Spleen (tissue), 11 donors: ENCODE measurements at regions not wholly inside any gene's neighbourhood (a gene's known extent, or its start where the extent isn't known, plus 50 kb on each side); places are given as distances from the start of the nearest gene placed in this dataset.

Experiments
- DNase-seq: peaks from one replicate; pipeline ENCODE4 v3.0.0-alpha.2; 2020
- H3K27ac ChIP-seq, 8 donors: fragments of 200-600 bp; sonication (generic) in 7 of 8; 1 replicate in 4 of 8; 2 replicates in 4 of 8; pipeline versions ENCODE4 v1.5.0 to v1.8.0; 2016 to 2021; ENCODE audit warnings: inconsistent platforms in 4 of 8, mild to moderate bottlenecking in 4 of 8, moderate library complexity in 1 of 8
- H3K27me3 ChIP-seq, 7 donors: fragments of 200-600 bp; sonication (generic) in 6 of 7; replicated peaks in 1 of 7; 1 replicate in 4 of 7; 2 replicates in 3 of 7; pipeline versions ENCODE4 v1.5.0 to v1.8.0; 2016 to 2021; ENCODE audit warnings: inconsistent platforms in 3 of 7, mild to moderate bottlenecking in 1 of 7
- H3K36me3 ChIP-seq, 6 donors: fragments of 200-600 bp; sonication (generic) in 5 of 6; 1 replicate in 4 of 6; 2 replicates in 2 of 6; pipeline versions ENCODE4 v1.5.0 to v1.8.0; 2016 to 2021; ENCODE audit warnings: inconsistent platforms in 2 of 6
- H3K4me1 ChIP-seq, 6 donors: fragments of 200-600 bp; sonication (generic) in 5 of 6; 1 replicate in 3 of 6; 2 replicates in 3 of 6; pipeline versions ENCODE4 v1.5.0 to v1.8.0; 2016 to 2021; ENCODE audit warnings: inconsistent platforms in 3 of 6
- H3K4me3 ChIP-seq, 8 donors: fragments of 200-600 bp; sonication (generic) in 7 of 8; 1 replicate in 4 of 8; 2 replicates in 4 of 8; pipeline versions ENCODE4 v1.5.0 to v1.8.0; 2016 to 2021; ENCODE audit warnings: inconsistent platforms in 4 of 8, mild to moderate bottlenecking in 4 of 8, moderate library complexity in 2 of 8
- H3K9me3 ChIP-seq, 8 donors: fragments of 200-600 bp; sonication (generic) in 7 of 8; 1 replicate in 4 of 8; 2 replicates in 4 of 8; pipeline versions ENCODE4 v1.5.0 to v1.8.0; 2016 to 2021; ENCODE audit warnings: inconsistent platforms in 4 of 8
- CTCF ChIP-seq, 11 experiments: fragments of 200-600 bp in 7 of 11; fragments of 450-650 bp in 4 of 11; sonication (generic) in 4 of 11; IDR thresholded peaks in 8 of 11; conservative IDR thresholded peaks in 3 of 11; 1 replicate in 7 of 11; 2 replicates in 4 of 11; pipeline versions ENCODE4 v1.4.0 to v1.8.0; 2016 to 2021; ENCODE audit warnings: antibody characterized with exemption in 11 of 11, inconsistent platforms in 4 of 11, mild to moderate bottlenecking in 1 of 11
- POLR2A ChIP-seq, 3 donors: fragments of 450-650 bp; IDR thresholded peaks; one replicate each; pipeline ENCODE4 v1.5.1; 2017; ENCODE audit warnings: antibody characterized with exemption in 3 of 3, mild to moderate bottlenecking in 1 of 3
- POLR2AphosphoS5 ChIP-seq, 3 donors: sonication (generic); formaldehyde crosslinking; IDR thresholded peaks; one replicate each; pipeline ENCODE4 v1.5.1; 2017; ENCODE audit warnings: antibody characterized with exemption in 3 of 3
- WGBS, 5 donors: extraction: QIAGEN DNeasy Blood & Tissue Kit in 3 of 5; methylation state at CpG; one replicate each; pipeline versions ENCODE4 v1.1.5 to v1.1.7; 2013 to 2018; 5-methylcytosine and 5-hydroxymethylcytosine counted together
- intact Hi-C: fragments of 100-400 bp; cut with DNase I; formaldehyde crosslinking; loops from one replicate; pipeline ENCODE4 v1.15.0; 2023; ENCODE audit warnings: low total_unique reads
- donor health status: healthy with polysubstance abuse.
- donor health status: DM: no; HTN: no; CAD: no; lungs with moderate emphysema.
- donor health status: DM: no; HTN: no; CAD: no.
- donor health status: Bipolar disorder and iron deficiency.
- donor health status: healthy.
- donor health status: DM: no; HTN: no; CAD: no.
- donor health status: DM: yes; HTN: yes; CAD: no.

GRCh38 chr5:107058803-107059202 is 611.9 kb downstream of the EFNA5 start:
- H3K27ac ChIP-seq, result no peak overlapping the region
- H3K9me3 ChIP-seq, result no peaks in the 10 kb centered on the region
- 65 to 99% (median 83%) methylated on average over 3 of the region's 3 CpGs for WGBS, 5 donors
- H3K4me1 ChIP-seq, result no peaks in the 10 kb centered on the region
- no peaks in the 10 kb centered on the region for H3K27me3 ChIP-seq
- intact Hi-C loops, result no loop called here
- no peaks in the 10 kb centered on the region for H3K36me3 ChIP-seq
- DNase-seq, result no peak
- TF ChIP-seq POLR2A (IDR thresholded peaks at IDR 0.05) (no peak), POLR2AphosphoS5 (IDR thresholded peaks at IDR 0.05) (no peak), CTCF (IDR thresholded peaks at IDR 0.05 in 8 of 11, conservative IDR thresholded peaks at IDR 0.05 in 3 of 11) (no peak)
- H3K4me3 ChIP-seq, result no peak overlapping the region

- no peak for TF ChIP-seq CTCF (IDR thresholded peaks at IDR 0.05 in 8 of 11, conservative IDR thresholded peaks at IDR 0.05 in 3 of 11)
- no peak for TF ChIP-seq POLR2AphosphoS5 (IDR thresholded peaks at IDR 0.05)
- no peak for TF ChIP-seq POLR2A (IDR thresholded peaks at IDR 0.05)
- DNase-seq, result no peak
- Histone ChIP-seq H3K27me3 (no peaks in the 10 kb centered on the region), H3K36me3 (no peaks in the 10 kb centered on the region), H3K4me1 (no peaks in the 10 kb centered on the region), H3K9me3 (no peaks in the 10 kb centered on the region), H3K4me3 (no peak overlapping the region), H3K27ac (no peak overlapping the region)
- intact Hi-C loops, result no loop called here
- WGBS, 5 donors, result 90 to 97% (median 95%) methylated on average over 1 of the region's 1 CpG
Measured at GRCh38 chr5:107058235-107058634, 612.5 kb downstream of the EFNA5 start.

- no peak for DNase-seq
- Histone ChIP-seq H3K4me1 (no peaks in the 10 kb centered on the region), H3K36me3 (no peaks in the 10 kb centered on the region), H3K9me3 (no peaks in the 10 kb centered on the region), H3K27ac (no peak overlapping the region), H3K27me3 (no peaks in the 10 kb centered on the region), H3K4me3 (no peak overlapping the region)
- intact Hi-C loops, result no loop called here
- TF ChIP-seq CTCF (IDR thresholded peaks at IDR 0.05 in 8 of 11, conservative IDR thresholded peaks at IDR 0.05 in 3 of 11) (no peak), POLR2A (IDR thresholded peaks at IDR 0.05) (no peak), POLR2AphosphoS5 (IDR thresholded peaks at IDR 0.05) (no peak)
- 54 to 80% (median 77%) methylated on average over 2 of the region's 2 CpGs for WGBS, 5 donors
Measured at GRCh38 chr5:107056278-107056677, 614.5 kb downstream of the EFNA5 start.

- no peak for TF ChIP-seq POLR2A (IDR thresholded peaks at IDR 0.05)
- no peak for TF ChIP-seq CTCF (IDR thresholded peaks at IDR 0.05 in 8 of 11, conservative IDR thresholded peaks at IDR 0.05 in 3 of 11)
- no peak for TF ChIP-seq POLR2AphosphoS5 (IDR thresholded peaks at IDR 0.05)
- Histone ChIP-seq H3K9me3 (no peaks in the 10 kb centered on the region), H3K36me3 (no peaks in the 10 kb centered on the region), H3K4me1 (no peaks in the 10 kb centered on the region), H3K4me3 (no peak overlapping the region), H3K27ac (no peak overlapping the region), H3K27me3 (no peaks in the 10 kb centered on the region)
- intact Hi-C loops, result no loop called here
- 73 to 81% (median 76%) methylated on average over 2 of the region's 2 CpGs for WGBS, 5 donors
- DNase-seq, result no peak
Measured at GRCh38 chr5:107047048-107047447, 623.7 kb downstream of the EFNA5 start.
